MM.1S (cell line): ENCODE measurements at regions not wholly inside any gene's neighbourhood (a gene's known extent, or its start where the extent isn't known, plus 50 kb on each side); places are given as distances from the start of the nearest gene placed in this dataset.
A peak's percentile ranks its signal among the peaks of the same experiment; 100 is the strongest.
"Not testable (repeated sequence)": the region's sequence is repeated elsewhere in the genome, so short reads cannot be mapped to it uniquely, and the experiment has no call there.

ENCODE experiments used
- DNase-seq: peaks from one replicate; pipeline ENCODE4 v3.0.0-alpha.2; 2015
- H2AFZ ChIP-seq: fragments of 300-600 bp; sonication (generic); 2 replicates; pipeline ENCODE4 v1.6.0; 2016; ENCODE audit warnings: antibody characterized with exemption, low read length
- H3F3A ChIP-seq: fragments of 300-600 bp; sonication (generic); 2 replicates; pipeline ENCODE4 v1.6.1; 2016; ENCODE audit warnings: mild to moderate bottlenecking, antibody characterized with exemption, low read length, moderate library complexity, mixed read lengths; ENCODE audit not compliant: insufficient read depth
- H3K27ac ChIP-seq: fragments of 300-600 bp; sonication (generic); 2 replicates; pipeline ENCODE4 v1.5.1; 2016; ENCODE audit warnings: mild to moderate bottlenecking, low read length
- H3K27me3 ChIP-seq: fragments of 300-600 bp; sonication (generic); replicated peaks from 2 replicates; pipeline ENCODE4 v1.6.0; 2016; ENCODE audit warnings: low read length; ENCODE audit not compliant: insufficient read depth
- H3K36me3 ChIP-seq: fragments of 300-600 bp; sonication (generic); replicated peaks from 2 replicates; pipeline ENCODE4 v1.6.1; 2016; ENCODE audit warnings: mild to moderate bottlenecking, low read length, mixed read lengths; ENCODE audit not compliant: insufficient read depth
- H3K4me1 ChIP-seq: fragments of 300-600 bp; sonication (generic); 2 replicates; pipeline ENCODE4 v1.6.1; 2016; ENCODE audit warnings: low read length, mixed read lengths
- H3K4me2 ChIP-seq: fragments of 300-600 bp; sonication (generic); 2 replicates; pipeline ENCODE4 v1.6.0; 2016; ENCODE audit warnings: low read depth, low read length
- H3K4me3 ChIP-seq: fragments of 300-600 bp; sonication (generic); 2 replicates; pipeline ENCODE4 v1.5.1; 2016; ENCODE audit warnings: low read length, mixed read lengths
- H3K79me2 ChIP-seq: fragments of 300-600 bp; sonication (generic); 2 replicates; pipeline ENCODE4 v1.6.1; 2016; ENCODE audit warnings: mixed run types, low read length, mixed read lengths
- H3K9ac ChIP-seq: fragments of 300-600 bp; sonication (generic); 2 replicates; pipeline ENCODE4 v1.6.1; 2016; ENCODE audit warnings: low read length, mixed read lengths
- H3K9me2 ChIP-seq: fragments of 300-600 bp; sonication (generic); replicated peaks from 2 replicates; pipeline ENCODE4 v1.6.1; 2016; ENCODE audit warnings: mild to moderate bottlenecking, low read length, mixed read lengths; ENCODE audit not compliant: insufficient read depth
- H3K9me3 ChIP-seq: fragments of 300-600 bp; sonication (generic); replicated peaks from 2 replicates; pipeline ENCODE4 v1.6.1; 2016; ENCODE audit warnings: mild to moderate bottlenecking, low read length, mixed read lengths; ENCODE audit not compliant: insufficient read depth
- H4K20me1 ChIP-seq: fragments of 300-600 bp; sonication (generic); 2 replicates; pipeline ENCODE4 v1.6.1; 2016; ENCODE audit warnings: mild to moderate bottlenecking, low read length, moderate library complexity, mixed read lengths; ENCODE audit not compliant: insufficient read depth
- CTCF ChIP-seq: fragments of 300-600 bp; sonication (generic); IDR thresholded peaks from 2 replicates; pipeline ENCODE4 v1.5.1; 2016; ENCODE audit warnings: antibody characterized with exemption, low read length, mixed read lengths
- EZH2 ChIP-seq: fragments of 300-600 bp; sonication (generic); optimal IDR thresholded peaks from 2 replicates; pipeline ENCODE3; 2017; ENCODE audit warnings: low read depth, mild to moderate bottlenecking, antibody characterized with exemption, low read length, mixed read lengths
- EZH2phosphoT487 ChIP-seq: fragments of 300-600 bp; sonication (generic); IDR thresholded peaks from 2 replicates; pipeline ENCODE4 v1.6.1; 2018; ENCODE audit warnings: antibody characterized with exemption, low read length

GRCh38 chr10:52950578-52950977, 178.0 kb upstream of the MBL2 start:
- no peak overlapping the region for H3K4me3 ChIP-seq
- no peaks in the 10 kb centered on the region for H3K9me2 ChIP-seq
- TF ChIP-seq EZH2 (no peak), CTCF (no peak), EZH2phosphoT487 (no peak)
- H3F3A ChIP-seq = no peaks in the 10 kb centered on the region
- H3K79me2 ChIP-seq = no peaks in the 10 kb centered on the region
- no peaks in the 10 kb centered on the region for H4K20me1 ChIP-seq
- no peaks in the 10 kb centered on the region for H3K36me3 ChIP-seq
- H3K4me1 ChIP-seq = no peaks in the 10 kb centered on the region
- no peak overlapping the region for H3K4me2 ChIP-seq
- no peak for DNase-seq
- no peaks in the 10 kb centered on the region for H3K27me3 ChIP-seq
- H3K27ac ChIP-seq = no peak overlapping the region
- no peak overlapping the region for H2AFZ ChIP-seq
- no peaks in the 10 kb centered on the region for H3K9me3 ChIP-seq
- H3K9ac ChIP-seq = no peak overlapping the region

- H3K4me3 ChIP-seq = no peak overlapping the region
- no peaks in the 10 kb centered on the region for H3K4me1 ChIP-seq
- H3K9me2 ChIP-seq = no peaks in the 10 kb centered on the region
- no peak for TF ChIP-seq EZH2
- TF ChIP-seq CTCF = peak; percentile 14; the same call in 1 of the 2 replicates
- no peaks in the 10 kb centered on the region for H3K9me3 ChIP-seq
- H3K79me2 ChIP-seq = no peaks in the 10 kb centered on the region
- peak; percentile 32 for DNase-seq
- H3K27ac ChIP-seq = no peak overlapping the region
- no peak overlapping the region for H3K4me2 ChIP-seq
- H3K27me3 ChIP-seq = no peaks in the 10 kb centered on the region
- no peak overlapping the region for H3K9ac ChIP-seq
- H3K36me3 ChIP-seq = no peaks in the 10 kb centered on the region
- H2AFZ ChIP-seq = no peak overlapping the region
- no peaks in the 10 kb centered on the region for H3F3A ChIP-seq
- no peaks in the 10 kb centered on the region for H4K20me1 ChIP-seq
Observed at GRCh38 chr10:52949899-52950298, 177.3 kb upstream of the MBL2 start.

- no peaks in the 10 kb centered on the region for H3K4me1 ChIP-seq
- no peak for DNase-seq
- H3F3A ChIP-seq = no peaks in the 10 kb centered on the region
- H3K79me2 ChIP-seq = no peaks in the 10 kb centered on the region
- no peak overlapping the region for H3K9ac ChIP-seq
- no peaks in the 10 kb centered on the region for H4K20me1 ChIP-seq
- no peak overlapping the region for H2AFZ ChIP-seq
- H3K27ac ChIP-seq = no peak overlapping the region
- H3K27me3 ChIP-seq = no peaks in the 10 kb centered on the region
- no peak overlapping the region for H3K4me2 ChIP-seq
- no peaks in the 10 kb centered on the region for H3K36me3 ChIP-seq
- no peaks in the 10 kb centered on the region for H3K9me3 ChIP-seq
- H3K4me3 ChIP-seq = no peak overlapping the region
- no peaks in the 10 kb centered on the region for H3K9me2 ChIP-seq
- TF ChIP-seq CTCF = no peak
- no peak for TF ChIP-seq EZH2
- TF ChIP-seq EZH2phosphoT487 = no peak
Observed at GRCh38 chr10:52946486-52946885, 173.9 kb upstream of the MBL2 start.

- H3K79me2 ChIP-seq, H3K9me3 ChIP-seq, H2AFZ ChIP-seq, H3K27me3 ChIP-seq, H3K4me1 ChIP-seq, H3K9ac ChIP-seq, H3K9me2 ChIP-seq, H3K36me3 ChIP-seq, H4K20me1 ChIP-seq, H3K4me3 ChIP-seq, H3K27ac ChIP-seq, DNase-seq, H3F3A ChIP-seq, H3K4me2 ChIP-seq: not testable (repeated sequence)
Observed at GRCh38 chr10:52945521-52945920, 172.9 kb upstream of the MBL2 start.
